ENCODE measurements at regions not wholly inside any gene's neighbourhood (a gene's known extent, or its start where the extent isn't known, plus 50 kb on each side); places are given as distances from the start of the nearest gene placed in this dataset.
A peak's percentile ranks its signal among the peaks of the same experiment; 100 is the strongest.

- Histone ChIP-seq H3K18ac (ENCODE audit: low read length) (no peak overlapping the region), H3K79me2 (ENCODE audit: control insufficient read depth, insufficient read depth, low read length) (no peaks in the 10 kb centered on the region), H2BK5ac (ENCODE audit: low read length) (no peak overlapping the region), H3K23ac (ENCODE audit: low read length) (no peak overlapping the region), H3K56ac (ENCODE audit: low read length) (no peak overlapping the region), H3K27me3 (ENCODE audit: insufficient read depth, low read length, poor library complexity) (no peaks in the 10 kb centered on the region), H3K27ac (ENCODE audit: low read depth, low read length) (no peak overlapping the region), H4K8ac (ENCODE audit: low read depth, low read length) (no peak overlapping the region), H3K4ac (ENCODE audit: low read depth, low read length) (no peak overlapping the region), H2BK120ac (ENCODE audit: low read depth, low read length) (no peak overlapping the region), H2AK5ac (ENCODE audit: low read length) (no peak overlapping the region), H3K79me1 (ENCODE audit: low read length) (no peaks in the 10 kb centered on the region), H3K9ac (ENCODE audit: low read length) (no peak overlapping the region), H4K5ac (ENCODE audit: low read length) (no peak overlapping the region), H3K4me1 (ENCODE audit: control insufficient read depth, low read depth, low read length) (no peaks in the 10 kb centered on the region), H3K36me3 (ENCODE audit: control insufficient read depth, insufficient read depth, low read length) (no peaks in the 10 kb centered on the region), H2BK15ac (replicated peaks; ENCODE audit: low read depth) (no peak overlapping the region), H3K4me2 (ENCODE audit: low read length) (no peak overlapping the region), H3K4me3 (ENCODE audit: low read length) (no peak overlapping the region)
- no peak for DNase-seq
- WGBS (ENCODE audit: extremely low coverage, insufficient coverage, low lambda C conversion rate): 100% methylated on average over 1 of the region's 2 CpGs
These were observed 253.3 kb upstream of the TCF4 start for GRCh38 chr18:55841314-55841713.

GRCh38 chr18:55840601-55841170 is 252.7 kb upstream of the TCF4 start:
- Histone ChIP-seq H3K79me2 (ENCODE audit: control insufficient read depth, insufficient read depth, low read length) (no peaks in the 10 kb centered on the region), H3K4me1 (ENCODE audit: control insufficient read depth, low read depth, low read length) (no peaks in the 10 kb centered on the region), H3K4me2 (ENCODE audit: low read length) (no peak overlapping the region), H3K27ac (ENCODE audit: low read depth, low read length) (no peak overlapping the region), H3K79me1 (ENCODE audit: low read length) (no peaks in the 10 kb centered on the region), H2AK5ac (ENCODE audit: low read length) (no peak overlapping the region), H4K8ac (ENCODE audit: low read depth, low read length) (no peak overlapping the region), H3K23ac (ENCODE audit: low read length) (no peak overlapping the region), H3K36me3 (ENCODE audit: control insufficient read depth, insufficient read depth, low read length) (no peaks in the 10 kb centered on the region), H2BK15ac (replicated peaks; ENCODE audit: low read depth) (no peak overlapping the region), H3K18ac (ENCODE audit: low read length) (no peak overlapping the region), H3K9ac (ENCODE audit: low read length) (no peak overlapping the region), H3K4ac (ENCODE audit: low read depth, low read length) (no peak overlapping the region), H3K4me3 (ENCODE audit: low read length) (no peak overlapping the region), H2BK5ac (ENCODE audit: low read length) (no peak overlapping the region), H4K5ac (ENCODE audit: low read length) (no peak overlapping the region), H2BK120ac (ENCODE audit: low read depth, low read length) (no peak overlapping the region), H3K27me3 (ENCODE audit: insufficient read depth, low read length, poor library complexity) (no peaks in the 10 kb centered on the region), H3K56ac (ENCODE audit: low read length) (no peak overlapping the region)
- DNase-seq: no peak
- WGBS (ENCODE audit: extremely low coverage, insufficient coverage, low lambda C conversion rate): no CpG with 5 or more reads among the region's 30 CpGs

GRCh38 chr18:55839343-55839742 is 251.4 kb upstream of the TCF4 start:
- no peaks in the 10 kb centered on the region for H3K27me3 ChIP-seq (ENCODE audit: insufficient read depth, low read length, poor library complexity)
- no peaks in the 10 kb centered on the region for H3K4me1 ChIP-seq (ENCODE audit: control insufficient read depth, low read depth, low read length)
- no peak overlapping the region for H3K27ac ChIP-seq (ENCODE audit: low read depth, low read length)
- no peak overlapping the region for H4K8ac ChIP-seq (ENCODE audit: low read depth, low read length)
- H3K9ac ChIP-seq (ENCODE audit: low read length): no peak overlapping the region
- no peak overlapping the region for H3K4me2 ChIP-seq (ENCODE audit: low read length)
- no peak overlapping the region for H2BK5ac ChIP-seq (ENCODE audit: low read length)
- no peaks in the 10 kb centered on the region for H3K79me2 ChIP-seq (ENCODE audit: control insufficient read depth, insufficient read depth, low read length)
- H3K36me3 ChIP-seq (ENCODE audit: control insufficient read depth, insufficient read depth, low read length): no peaks in the 10 kb centered on the region
- H3K4me3 ChIP-seq (ENCODE audit: low read length): no peak overlapping the region
- H3K4ac ChIP-seq (ENCODE audit: low read depth, low read length): no peak overlapping the region
- no peaks in the 10 kb centered on the region for H3K79me1 ChIP-seq (ENCODE audit: low read length)
- H4K5ac ChIP-seq (ENCODE audit: low read length): no peak overlapping the region
- no peak overlapping the region for H3K18ac ChIP-seq (ENCODE audit: low read length)
- no peak overlapping the region for H2BK120ac ChIP-seq (ENCODE audit: low read depth, low read length)
- no peak overlapping the region for H3K23ac ChIP-seq (ENCODE audit: low read length)
- no peak for DNase-seq
- H2BK15ac ChIP-seq (replicated peaks; ENCODE audit: low read depth): no peak overlapping the region
- no peak overlapping the region for H2AK5ac ChIP-seq (ENCODE audit: low read length)
- no peak overlapping the region for H3K56ac ChIP-seq (ENCODE audit: low read length)

GRCh38 chr18:55838841-55839240 is 250.8 kb upstream of the TCF4 start:
- no peaks in the 10 kb centered on the region for H3K79me2 ChIP-seq (ENCODE audit: control insufficient read depth, insufficient read depth, low read length)
- DNase-seq: peak; percentile 60
- no peak overlapping the region for H4K5ac ChIP-seq (ENCODE audit: low read length)
- H3K36me3 ChIP-seq (ENCODE audit: control insufficient read depth, insufficient read depth, low read length): no peaks in the 10 kb centered on the region
- no peaks in the 10 kb centered on the region for H3K79me1 ChIP-seq (ENCODE audit: low read length)
- H3K23ac ChIP-seq (ENCODE audit: low read length): no peak overlapping the region
- H3K4me3 ChIP-seq (ENCODE audit: low read length): no peak overlapping the region
- no peak overlapping the region for H3K18ac ChIP-seq (ENCODE audit: low read length)
- H2BK5ac ChIP-seq (ENCODE audit: low read length): no peak overlapping the region
- H2BK120ac ChIP-seq (ENCODE audit: low read depth, low read length): no peak overlapping the region
- no peak overlapping the region for H3K4ac ChIP-seq (ENCODE audit: low read depth, low read length)
- no peaks in the 10 kb centered on the region for H3K27me3 ChIP-seq (ENCODE audit: insufficient read depth, low read length, poor library complexity)
- no peak overlapping the region for H2BK15ac ChIP-seq (replicated peaks; ENCODE audit: low read depth)
- no CpG with 5 or more reads among the region's 3 CpGs for WGBS (ENCODE audit: extremely low coverage, insufficient coverage, low lambda C conversion rate)
- no peak overlapping the region for H4K8ac ChIP-seq (ENCODE audit: low read depth, low read length)
- H3K4me2 ChIP-seq (ENCODE audit: low read length): no peak overlapping the region
- no peak overlapping the region for H3K27ac ChIP-seq (ENCODE audit: low read depth, low read length)
- no peak overlapping the region for H2AK5ac ChIP-seq (ENCODE audit: low read length)
- H3K4me1 ChIP-seq (ENCODE audit: control insufficient read depth, low read depth, low read length): no peaks in the 10 kb centered on the region
- no peak overlapping the region for H3K9ac ChIP-seq (ENCODE audit: low read length)
- no peak overlapping the region for H3K56ac ChIP-seq (ENCODE audit: low read length)

- DNase-seq: peak; percentile 57
- no peak overlapping the region for H2AK5ac ChIP-seq (ENCODE audit: low read length)
- no peak overlapping the region for H2BK120ac ChIP-seq (ENCODE audit: low read depth, low read length)
- no CpG with 5 or more reads among the region's 6 CpGs for WGBS (ENCODE audit: extremely low coverage, insufficient coverage, low lambda C conversion rate)
- H3K27me3 ChIP-seq (ENCODE audit: insufficient read depth, low read length, poor library complexity): no peaks in the 10 kb centered on the region
- H3K27ac ChIP-seq (ENCODE audit: low read depth, low read length): no peak overlapping the region
- H3K36me3 ChIP-seq (ENCODE audit: control insufficient read depth, insufficient read depth, low read length): no peaks in the 10 kb centered on the region
- no peak overlapping the region for H3K56ac ChIP-seq (ENCODE audit: low read length)
- no peak overlapping the region for H3K9ac ChIP-seq (ENCODE audit: low read length)
- H3K18ac ChIP-seq (ENCODE audit: low read length): no peak overlapping the region
- H3K4ac ChIP-seq (ENCODE audit: low read depth, low read length): no peak overlapping the region
- H4K5ac ChIP-seq (ENCODE audit: low read length): no peak overlapping the region
- no peak overlapping the region for H3K4me2 ChIP-seq (ENCODE audit: low read length)
- no peak overlapping the region for H2BK5ac ChIP-seq (ENCODE audit: low read length)
- no peaks in the 10 kb centered on the region for H3K79me2 ChIP-seq (ENCODE audit: control insufficient read depth, insufficient read depth, low read length)
- no peak overlapping the region for H2BK15ac ChIP-seq (replicated peaks; ENCODE audit: low read depth)
- H3K4me3 ChIP-seq (ENCODE audit: low read length): no peak overlapping the region
- no peak overlapping the region for H4K8ac ChIP-seq (ENCODE audit: low read depth, low read length)
- no peaks in the 10 kb centered on the region for H3K79me1 ChIP-seq (ENCODE audit: low read length)
- H3K4me1 ChIP-seq (ENCODE audit: control insufficient read depth, low read depth, low read length): no peaks in the 10 kb centered on the region
- H3K23ac ChIP-seq (ENCODE audit: low read length): no peak overlapping the region
These were observed 250.3 kb upstream of the TCF4 start for GRCh38 chr18:55838319-55838718.

- Histone ChIP-seq H2AK5ac (ENCODE audit: low read length) (no peak overlapping the region), H3K4me1 (ENCODE audit: control insufficient read depth, low read depth, low read length) (no peaks in the 10 kb centered on the region), H3K4me2 (ENCODE audit: low read length) (no peak overlapping the region), H3K27me3 (ENCODE audit: insufficient read depth, low read length, poor library complexity) (no peaks in the 10 kb centered on the region), H2BK5ac (ENCODE audit: low read length) (no peak overlapping the region), H3K27ac (ENCODE audit: low read depth, low read length) (no peak overlapping the region), H4K5ac (ENCODE audit: low read length) (no peak overlapping the region), H3K36me3 (ENCODE audit: control insufficient read depth, insufficient read depth, low read length) (no peaks in the 10 kb centered on the region), H3K18ac (ENCODE audit: low read length) (no peak overlapping the region), H3K56ac (ENCODE audit: low read length) (no peak overlapping the region), H3K79me1 (ENCODE audit: low read length) (no peaks in the 10 kb centered on the region), H4K8ac (ENCODE audit: low read depth, low read length) (no peak overlapping the region), H3K9ac (ENCODE audit: low read length) (no peak overlapping the region), H2BK15ac (replicated peaks; ENCODE audit: low read depth) (no peak overlapping the region), H3K23ac (ENCODE audit: low read length) (no peak overlapping the region), H3K79me2 (ENCODE audit: control insufficient read depth, insufficient read depth, low read length) (no peaks in the 10 kb centered on the region), H2BK120ac (ENCODE audit: low read depth, low read length) (no peak overlapping the region), H3K4me3 (ENCODE audit: low read length) (no peak overlapping the region), H3K4ac (ENCODE audit: low read depth, low read length) (no peak overlapping the region)
- WGBS (ENCODE audit: extremely low coverage, insufficient coverage, low lambda C conversion rate): no CpG with 5 or more reads among the region's 4 CpGs
- peak; percentile 92 for DNase-seq
These were observed 245.6 kb upstream of the TCF4 start for GRCh38 chr18:55833543-55833942.
